Adrenal gland (tissue), 9 donors: ENCODE measurements at regions not wholly inside any gene's neighbourhood (a gene's known extent, or its start where the extent isn't known, plus 50 kb on each side); places are given as distances from the start of the nearest gene placed in this dataset.
"Not testable (repeated sequence)": the region's sequence is repeated elsewhere in the genome, so short reads cannot be mapped to it uniquely, and the experiment has no call there.

ENCODE experiments used
- DNase-seq, 7 donors: peaks; one replicate each; pipeline ENCODE4 v3.0.0-alpha.2; 2019 to 2020
- H3K27ac ChIP-seq, 5 donors: fragments of 200-600 bp; sonication (generic) in 4 of 5; 1 replicate in 3 of 5; 2 replicates in 2 of 5; pipeline versions ENCODE4 v1.5.1 to v1.8.0; 2016 to 2020; ENCODE audit warnings: mild to moderate bottlenecking in 1 of 5
- H3K27me3 ChIP-seq: fragments of 200-600 bp; 2 replicates; pipeline ENCODE4 v1.8.0; 2021
- H3K36me3 ChIP-seq, 2 donors: fragments of 200-600 bp; replicated peaks in 1 of 2; 1 replicate in 1 of 2; 2 replicates in 1 of 2; pipeline versions ENCODE4 v1.5.1 to v1.8.0; 2018 to 2022
- H3K4me1 ChIP-seq, 2 donors: fragments of 200-600 bp; replicated peaks in 1 of 2; 1 replicate in 1 of 2; 2 replicates in 1 of 2; pipeline versions ENCODE4 v1.5.1 to v1.8.0; 2018 to 2021
- H3K4me3 ChIP-seq, 4 donors: fragments of 200-600 bp; sonication (generic) in 3 of 4; one replicate each; pipeline ENCODE4 v1.5.1; 2016 to 2018
- H3K9me3 ChIP-seq, 3 donors: fragments of 200-600 bp; sonication (generic) in 1 of 3; replicated peaks in 1 of 3; 1 replicate in 2 of 3; 2 replicates in 1 of 3; pipeline versions ENCODE4 v1.5.1 to v1.8.0; 2016 to 2021
- CTCF ChIP-seq, 6 experiments: fragments of 450-650 bp in 4 of 6; fragments of 200-600 bp in 2 of 6; sonication (generic) in 1 of 6; IDR thresholded peaks; 1 replicate in 5 of 6; 2 replicates in 1 of 6; pipeline versions ENCODE4 v1.5.1 to v1.8.0; 2016 to 2021; ENCODE audit warnings: antibody characterized with exemption in 6 of 6, mild to moderate bottlenecking in 2 of 6, moderate library complexity in 1 of 6
- POLR2A ChIP-seq, 2 donors: fragments of 450-650 bp; IDR thresholded peaks; one replicate each; pipeline ENCODE4 v1.6.1; 2017; ENCODE audit warnings: antibody characterized with exemption in 2 of 2, mild to moderate bottlenecking in 2 of 2, moderate library complexity in 1 of 2
- WGBS, 4 donors: extraction: QIAGEN DNeasy Blood & Tissue Kit in 2 of 4; methylation state at CpG; one replicate each; pipeline versions ENCODE4 v1.1.5 to v1.1.7; 2013 to 2017; 5-methylcytosine and 5-hydroxymethylcytosine counted together
- intact Hi-C, 2 donors: fragments of 100-400 bp; cut with DNase I; formaldehyde crosslinking; loops; one replicate each; pipeline versions ENCODE4 v1.14.1 to v1.15.0; 2022 to 2023
- donor health status: healthy with polysubstance abuse.
- donor health status: Bipolar disorder and iron deficiency.
- donor health status: DM: yes; HTN: yes; CAD: no.
- donor health status: DM: no; HTN: no; CAD: no.
- donor health status: DM: no; HTN: no; CAD: no.

GRCh38 chr22:11594552-11594951, 3933.4 kb upstream of the OR11H1 start:
- intact Hi-C loops, result not testable (repeated sequence)
- peak in 1 of 7 donors; percentile 45 for DNase-seq

GRCh38 chr22:11597666-11598358, 3930.2 kb upstream of the OR11H1 start:
- H3K36me3 ChIP-seq, H3K4me1 ChIP-seq, H3K4me3 ChIP-seq, H3K27me3 ChIP-seq, H3K9me3 ChIP-seq, intact Hi-C loops, H3K27ac ChIP-seq: not testable (repeated sequence)
- WGBS, 4 donors, result 77 to 85% (median 79%) methylated on average over 33 of the region's 33 CpGs
- DNase-seq, result peak in 1 of 7 donors; percentile 47

More at GRCh38 chr22:11594552-11594951, 3933.4 kb upstream of the OR11H1 start:
- not testable (repeated sequence) for H3K4me1 ChIP-seq, H3K36me3 ChIP-seq, H3K9me3 ChIP-seq, H3K27ac ChIP-seq, H3K27me3 ChIP-seq, H3K4me3 ChIP-seq
- 44 to 56% (median 53%) methylated on average over 4 of the region's 4 CpGs for WGBS, 4 donors

GRCh38 chr22:11598492-11599440, 3929.2 kb upstream of the OR11H1 start:
- 83 to 85% (median 84%) methylated on average over 43 to 44 of the region's 44 CpGs for WGBS, 4 donors
- H3K4me3 ChIP-seq, result no peak overlapping the region
- no peaks in the 10 kb centered on the region for H3K27me3 ChIP-seq
- no peak overlapping the region for H3K27ac ChIP-seq
- H3K4me1 ChIP-seq, result no peaks in the 10 kb centered on the region
- DNase-seq, result peak in 1 of 7 donors; percentile 43
- no peaks in the 10 kb centered on the region for H3K9me3 ChIP-seq
- H3K36me3 ChIP-seq, result no peaks in the 10 kb centered on the region
- intact Hi-C loops, result no loop called here
- TF ChIP-seq CTCF (IDR thresholded peaks at IDR 0.05), result no peak
- TF ChIP-seq POLR2A (IDR thresholded peaks at IDR 0.05), result no peak

- H3K27ac ChIP-seq, H3K27me3 ChIP-seq, H3K36me3 ChIP-seq, H3K9me3 ChIP-seq, intact Hi-C loops, H3K4me1 ChIP-seq, H3K4me3 ChIP-seq, DNase-seq: not testable (repeated sequence)
- WGBS, 4 donors, result 85 to 92% (median 87%) methylated on average over 9 to 19 of the region's 19 CpGs
These were observed 3928.5 kb upstream of the OR11H1 start for GRCh38 chr22:11599456-11599855.

GRCh38 chr22:11600161-11600560, 3927.8 kb upstream of the OR11H1 start:
- intact Hi-C loops, H3K4me1 ChIP-seq, H3K27me3 ChIP-seq, H3K9me3 ChIP-seq, H3K4me3 ChIP-seq, H3K27ac ChIP-seq, H3K36me3 ChIP-seq: not testable (repeated sequence)
- peak in 1 of 7 donors; percentile 47 for DNase-seq
- 76 to 81% (median 81%) methylated on average over 23 of the region's 23 CpGs for WGBS, 4 donors

- H3K4me1 ChIP-seq, H3K27me3 ChIP-seq, H3K4me3 ChIP-seq, intact Hi-C loops, H3K27ac ChIP-seq, H3K9me3 ChIP-seq, H3K36me3 ChIP-seq: not testable (repeated sequence)
- DNase-seq, result peak in 1 of 7 donors; percentile 46
- WGBS, 4 donors, result 80 to 87% (median 81%) methylated on average over 57 to 59 of the region's 59 CpGs
These were observed 3926.8 kb upstream of the OR11H1 start for GRCh38 chr22:11600896-11601890.

- H3K27ac ChIP-seq, intact Hi-C loops, H3K9me3 ChIP-seq, H3K27me3 ChIP-seq, H3K4me3 ChIP-seq, H3K36me3 ChIP-seq, H3K4me1 ChIP-seq: not testable (repeated sequence)
- 66 to 72% (median 67%) methylated on average over 37 to 41 of the region's 41 CpGs for WGBS, 4 donors
- DNase-seq, result peak in 1 of 7 donors; percentile 36
These were observed 3923.2 kb upstream of the OR11H1 start for GRCh38 chr22:11604635-11605395.
